SJCRH30 (cell line): ENCODE measurements at regions not wholly inside any gene's neighbourhood (a gene's known extent, or its start where the extent isn't known, plus 50 kb on each side); places are given as distances from the start of the nearest gene placed in this dataset.
"Not testable (repeated sequence)": the region's sequence is repeated elsewhere in the genome, so short reads cannot be mapped to it uniquely, and the experiment has no call there.

Experiments used
- DNase-seq, 2 experiments: peaks; one replicate each; pipeline ENCODE4 v3.0.0-alpha.2; 2015 to 2020
- H3K27ac ChIP-seq: fragments of 250-450 bp; sonication (Bioruptor Pico); 2 replicates; pipeline ENCODE4 v1.5.1; 2020; ENCODE audit warnings: mild to moderate bottlenecking, moderate library complexity
- H3K27me3 ChIP-seq: fragments of 250-450 bp; sonication (Bioruptor Pico); 2 replicates; pipeline ENCODE4 v1.5.1; 2020; ENCODE audit warnings: mild to moderate bottlenecking, moderate library complexity
- H3K36me3 ChIP-seq: fragments of 250-450 bp; sonication (Bioruptor Pico); 2 replicates; pipeline ENCODE4 v1.5.1; 2020; ENCODE audit warnings: mild to moderate bottlenecking, moderate library complexity
- H3K4me1 ChIP-seq: fragments of 250-450 bp; sonication (Bioruptor Pico); 2 replicates; pipeline ENCODE4 v1.5.1; 2020; ENCODE audit warnings: mild to moderate bottlenecking, moderate library complexity
- H3K4me3 ChIP-seq: fragments of 250-450 bp; sonication (Bioruptor Pico); 2 replicates; pipeline ENCODE4 v1.5.1; 2020; ENCODE audit warnings: mild to moderate bottlenecking, moderate library complexity
- H3K9me3 ChIP-seq: fragments of 250-450 bp; sonication (Bioruptor Pico); replicated peaks from 2 replicates; pipeline ENCODE4 v1.5.1; 2020; ENCODE audit warnings: mild to moderate bottlenecking, moderate library complexity

- no peaks in the 10 kb centered on the region for H3K27me3 ChIP-seq
- no peak overlapping the region for H3K4me3 ChIP-seq
- H3K4me1 ChIP-seq: no peaks in the 10 kb centered on the region
- no peak overlapping the region for H3K27ac ChIP-seq
- peaks cover 10% of the 10 kb centered on the region; the same call in 1 of the 2 replicates for H3K9me3 ChIP-seq
- no peaks in the 10 kb centered on the region for H3K36me3 ChIP-seq
- no peak for DNase-seq
Observed at GRCh38 chrX:115425359-115425758, 135.6 kb upstream of the PLS3 start.

- no peak overlapping the region for H3K27ac ChIP-seq
- no peaks in the 10 kb centered on the region for H3K27me3 ChIP-seq
- H3K4me3 ChIP-seq: no peak overlapping the region
- H3K36me3 ChIP-seq: no peaks in the 10 kb centered on the region
- peaks cover 10% of the 10 kb centered on the region; the same call in 1 of the 2 replicates for H3K9me3 ChIP-seq
- H3K4me1 ChIP-seq: no peaks in the 10 kb centered on the region
- DNase-seq: no peak
Observed at GRCh38 chrX:115427861-115428410, 133.0 kb upstream of the PLS3 start.

GRCh38 chrX:115434834-115435233, 126.1 kb upstream of the PLS3 start:
- H3K27ac ChIP-seq, DNase-seq: not testable (repeated sequence)

GRCh38 chrX:115437841-115438595, 123.0 kb upstream of the PLS3 start:
- DNase-seq: no peak
- Histone ChIP-seq H3K9me3 (no peaks in the 10 kb centered on the region), H3K4me1 (no peaks in the 10 kb centered on the region), H3K27me3 (no peaks in the 10 kb centered on the region), H3K36me3 (no peaks in the 10 kb centered on the region), H3K4me3 (no peak overlapping the region), H3K27ac (no peak overlapping the region)

More at GRCh38 chrX:115434834-115435233, 126.1 kb upstream of the PLS3 start:
- not testable (repeated sequence) for H3K36me3 ChIP-seq, H3K9me3 ChIP-seq, H3K27me3 ChIP-seq, H3K4me3 ChIP-seq, H3K4me1 ChIP-seq

GRCh38 chrX:115448146-115448545, 112.8 kb upstream of the PLS3 start:
- no peak for DNase-seq
- no peaks in the 10 kb centered on the region for H3K27me3 ChIP-seq
- H3K27ac ChIP-seq: no peak overlapping the region
- H3K36me3 ChIP-seq: no peaks in the 10 kb centered on the region
- no peaks in the 10 kb centered on the region for H3K9me3 ChIP-seq
- H3K4me1 ChIP-seq: peaks cover 7% of the 10 kb centered on the region
- H3K4me3 ChIP-seq: no peak overlapping the region

- Histone ChIP-seq H3K9me3 (no peaks in the 10 kb centered on the region), H3K27me3 (no peaks in the 10 kb centered on the region), H3K36me3 (no peaks in the 10 kb centered on the region), H3K27ac (no peak overlapping the region), H3K4me3 (no peak overlapping the region), H3K4me1 (peaks cover 7% of the 10 kb centered on the region)
- DNase-seq: peak; percentile 29 to 50
Observed at GRCh38 chrX:115449742-115450141, 111.2 kb upstream of the PLS3 start.

GRCh38 chrX:115452251-115452650, 108.7 kb upstream of the PLS3 start:
- Histone ChIP-seq H3K36me3 (no peaks in the 10 kb centered on the region), H3K9me3 (no peaks in the 10 kb centered on the region), H3K27me3 (no peaks in the 10 kb centered on the region), H3K4me3 (no peak overlapping the region), H3K27ac (no peak overlapping the region), H3K4me1 (peaks cover 7% of the 10 kb centered on the region)
- DNase-seq: no peak

GRCh38 chrX:115459883-115460880, 100.8 kb upstream of the PLS3 start:
- H3K4me1 ChIP-seq: no peaks in the 10 kb centered on the region
- no peak for DNase-seq
- no peaks in the 10 kb centered on the region; the same call in 1 of the 2 replicates for H3K9me3 ChIP-seq
- no peaks in the 10 kb centered on the region for H3K27me3 ChIP-seq
- no peak overlapping the region for H3K27ac ChIP-seq
- H3K4me3 ChIP-seq: no peak overlapping the region
- no peaks in the 10 kb centered on the region for H3K36me3 ChIP-seq

- Histone ChIP-seq H3K27ac (no peak overlapping the region), H3K4me1 (no peaks in the 10 kb centered on the region), H3K36me3 (no peaks in the 10 kb centered on the region), H3K4me3 (no peak overlapping the region), H3K27me3 (no peaks in the 10 kb centered on the region), H3K9me3 (no peaks in the 10 kb centered on the region; the same call in 1 of the 2 replicates)
- DNase-seq: no peak
Observed at GRCh38 chrX:115462406-115462805, 98.6 kb upstream of the PLS3 start.

GRCh38 chrX:115467961-115468360, 93.0 kb upstream of the PLS3 start:
- Histone ChIP-seq H3K36me3 (no peaks in the 10 kb centered on the region), H3K27me3 (no peaks in the 10 kb centered on the region), H3K9me3 (no peaks in the 10 kb centered on the region; the same call in 1 of the 2 replicates), H3K4me3 (no peak overlapping the region), H3K27ac (no peak overlapping the region), H3K4me1 (no peaks in the 10 kb centered on the region)
- no peak for DNase-seq

GRCh38 chrX:115472131-115472530, 88.8 kb upstream of the PLS3 start:
- H3K4me1 ChIP-seq: no peaks in the 10 kb centered on the region
- DNase-seq: no peak

GRCh38 chrX:115486510-115486909, 74.5 kb upstream of the PLS3 start:
- peaks cover 11% of the 10 kb centered on the region for H3K4me1 ChIP-seq
- H3K9me3 ChIP-seq: peaks cover 7% of the 10 kb centered on the region; the same call in 1 of the 2 replicates
- no peak overlapping the region for H3K27ac ChIP-seq
- no peaks in the 10 kb centered on the region for H3K36me3 ChIP-seq
- H3K4me3 ChIP-seq: no peak overlapping the region
- H3K27me3 ChIP-seq: no peaks in the 10 kb centered on the region
- DNase-seq: no peak

More at GRCh38 chrX:115472131-115472530, 88.8 kb upstream of the PLS3 start:
- Histone ChIP-seq H3K36me3 (no peaks in the 10 kb centered on the region), H3K9me3 (no peaks in the 10 kb centered on the region), H3K27me3 (no peaks in the 10 kb centered on the region), H3K4me3 (no peak overlapping the region), H3K27ac (no peak overlapping the region)

GRCh38 chrX:115487608-115488007, 73.4 kb upstream of the PLS3 start:
- no peaks in the 10 kb centered on the region for H3K36me3 ChIP-seq
- DNase-seq: no peak
- H3K27ac ChIP-seq: no peak overlapping the region
- no peak overlapping the region for H3K4me3 ChIP-seq
- no peaks in the 10 kb centered on the region for H3K27me3 ChIP-seq
- peaks cover 7% of the 10 kb centered on the region; the same call in 1 of the 2 replicates for H3K9me3 ChIP-seq
- H3K4me1 ChIP-seq: peaks cover 19% of the 10 kb centered on the region

GRCh38 chrX:115490814-115491213, 70.2 kb upstream of the PLS3 start:
- H3K27me3 ChIP-seq: no peaks in the 10 kb centered on the region
- DNase-seq: no peak
- H3K4me3 ChIP-seq: no peak overlapping the region
- peaks cover 7% of the 10 kb centered on the region; the same call in 1 of the 2 replicates for H3K9me3 ChIP-seq
- peaks cover 39% of the 10 kb centered on the region for H3K4me1 ChIP-seq
- H3K36me3 ChIP-seq: no peaks in the 10 kb centered on the region
- H3K27ac ChIP-seq: no peak overlapping the region

GRCh38 chrX:115491766-115492165, 69.2 kb upstream of the PLS3 start:
- Histone ChIP-seq H3K27me3 (no peaks in the 10 kb centered on the region), H3K27ac (no peak overlapping the region), H3K36me3 (no peaks in the 10 kb centered on the region), H3K4me3 (no peak overlapping the region), H3K9me3 (no peaks in the 10 kb centered on the region), H3K4me1 (peaks cover 39% of the 10 kb centered on the region)
- no peak for DNase-seq
